Muscle layer of colon (tissue), 2 donors: ENCODE measurements at regions not wholly inside any gene's neighbourhood (a gene's known extent, or its start where the extent isn't known, plus 50 kb on each side); places are given as distances from the start of the nearest gene placed in this dataset.

Experiments used
- H3K27ac ChIP-seq: one replicate; pipeline ENCODE4 v1.7.0; 2013; ENCODE audit warnings: low read depth, mild to moderate bottlenecking, low read length, moderate library complexity
- H3K27me3 ChIP-seq, 2 donors: one replicate each; pipeline ENCODE4 v1.7.0; 2013; ENCODE audit warnings: low read length in 2 of 2, mild to moderate bottlenecking in 2 of 2; ENCODE audit not compliant: insufficient read depth in 2 of 2, control insufficient read depth in 1 of 2
- H3K36me3 ChIP-seq: one replicate; pipeline ENCODE4 v1.7.0; 2013; ENCODE audit warnings: mild to moderate bottlenecking, low read length; ENCODE audit not compliant: insufficient read depth
- H3K4me1 ChIP-seq: one replicate; pipeline ENCODE4 v1.7.0; 2013; ENCODE audit warnings: mild to moderate bottlenecking, low read length; ENCODE audit not compliant: insufficient read depth
- H3K4me3 ChIP-seq, 2 donors: one replicate each; pipeline ENCODE4 v1.7.0; 2013; ENCODE audit warnings: low read length in 2 of 2, low read depth in 1 of 2, mild to moderate bottlenecking in 1 of 2, moderate library complexity in 1 of 2
- H3K9ac ChIP-seq: one replicate; pipeline ENCODE4 v1.7.0; 2013; ENCODE audit warnings: low read length
- H3K9me3 ChIP-seq: one replicate; pipeline ENCODE4 v1.7.0; 2013; ENCODE audit warnings: mild to moderate bottlenecking, low read length
- donor health status: abdominal sarcoma.
- donor health status: Adenocarcinoma of cecum.

- Histone ChIP-seq H3K27me3 (no peaks in the 10 kb centered on the region), H3K4me1 (peaks cover 21% of the 10 kb centered on the region), H3K4me3 (no peak overlapping the region), H3K9ac (no peak overlapping the region), H3K9me3 (no peaks in the 10 kb centered on the region), H3K36me3 (no peaks in the 10 kb centered on the region), H3K27ac (no peak overlapping the region)
These were observed 169.9 kb downstream of the DIPK2A start for GRCh38 chr3:144141496-144141895.

- no peak overlapping the region for H3K9ac ChIP-seq
- no peak overlapping the region for H3K27ac ChIP-seq
- peak overlapping the region in 1 of 2 donors; percentile 15 for H3K4me3 ChIP-seq
- H3K4me1 ChIP-seq = peaks cover 21% of the 10 kb centered on the region
- no peaks in the 10 kb centered on the region for H3K9me3 ChIP-seq
- H3K36me3 ChIP-seq = no peaks in the 10 kb centered on the region
- H3K27me3 ChIP-seq = no peaks in the 10 kb centered on the region
These were observed 170.7 kb downstream of the DIPK2A start for GRCh38 chr3:144142151-144142840.

GRCh38 chr3:144148356-144148755 lies 176.7 kb downstream of the DIPK2A start:
- no peaks in the 10 kb centered on the region for H3K36me3 ChIP-seq
- H3K9me3 ChIP-seq = no peaks in the 10 kb centered on the region
- H3K4me1 ChIP-seq = peaks cover 19% of the 10 kb centered on the region
- no peak overlapping the region for H3K9ac ChIP-seq
- H3K27ac ChIP-seq = no peak overlapping the region
- H3K27me3 ChIP-seq = no peaks in the 10 kb centered on the region
- H3K4me3 ChIP-seq = no peak overlapping the region

- Histone ChIP-seq H3K4me3 (no peak overlapping the region), H3K36me3 (no peaks in the 10 kb centered on the region), H3K4me1 (peaks cover 19% of the 10 kb centered on the region), H3K9ac (no peak overlapping the region), H3K27me3 (no peaks in the 10 kb centered on the region), H3K27ac (no peak overlapping the region), H3K9me3 (no peaks in the 10 kb centered on the region)
These were observed 180.4 kb downstream of the DIPK2A start for GRCh38 chr3:144151983-144152382.

GRCh38 chr3:144160627-144161026 lies 189.0 kb downstream of the DIPK2A start:
- H3K9ac ChIP-seq = no peak overlapping the region
- H3K36me3 ChIP-seq = no peaks in the 10 kb centered on the region
- no peaks in the 10 kb centered on the region for H3K4me1 ChIP-seq
- H3K9me3 ChIP-seq = no peaks in the 10 kb centered on the region
- no peaks in the 10 kb centered on the region for H3K27me3 ChIP-seq
- H3K4me3 ChIP-seq = no peak overlapping the region
- no peak overlapping the region for H3K27ac ChIP-seq

GRCh38 chr3:144162042-144162441 lies 190.4 kb downstream of the DIPK2A start:
- Histone ChIP-seq H3K9ac (no peak overlapping the region), H3K4me3 (no peak overlapping the region), H3K27ac (no peak overlapping the region), H3K4me1 (no peaks in the 10 kb centered on the region), H3K27me3 (no peaks in the 10 kb centered on the region), H3K36me3 (no peaks in the 10 kb centered on the region), H3K9me3 (no peaks in the 10 kb centered on the region)

GRCh38 chr3:144164352-144164751 lies 192.7 kb downstream of the DIPK2A start:
- Histone ChIP-seq H3K27ac (no peak overlapping the region), H3K9ac (no peak overlapping the region), H3K27me3 (no peaks in the 10 kb centered on the region)

GRCh38 chr3:144165482-144165881 lies 193.9 kb downstream of the DIPK2A start:
- no peaks in the 10 kb centered on the region for H3K36me3 ChIP-seq
- no peaks in the 10 kb centered on the region for H3K9me3 ChIP-seq
- no peak overlapping the region for H3K27ac ChIP-seq

More at GRCh38 chr3:144164352-144164751, 192.7 kb downstream of the DIPK2A start:
- no peaks in the 10 kb centered on the region for H3K4me1 ChIP-seq
- H3K4me3 ChIP-seq = no peak overlapping the region
- H3K36me3 ChIP-seq = no peaks in the 10 kb centered on the region
- H3K9me3 ChIP-seq = no peaks in the 10 kb centered on the region

GRCh38 chr3:144167634-144168033 lies 196.0 kb downstream of the DIPK2A start:
- Histone ChIP-seq H3K36me3 (no peaks in the 10 kb centered on the region), H3K27me3 (no peaks in the 10 kb centered on the region), H3K27ac (no peak overlapping the region), H3K9me3 (no peaks in the 10 kb centered on the region), H3K4me1 (no peaks in the 10 kb centered on the region), H3K9ac (no peak overlapping the region), H3K4me3 (no peak overlapping the region)

More at GRCh38 chr3:144165482-144165881, 193.9 kb downstream of the DIPK2A start:
- no peak overlapping the region for H3K4me3 ChIP-seq
- no peaks in the 10 kb centered on the region for H3K27me3 ChIP-seq
- no peak overlapping the region for H3K9ac ChIP-seq
- H3K4me1 ChIP-seq = no peaks in the 10 kb centered on the region

- no peaks in the 10 kb centered on the region for H3K9me3 ChIP-seq
- H3K36me3 ChIP-seq = no peaks in the 10 kb centered on the region
- H3K4me1 ChIP-seq = no peaks in the 10 kb centered on the region
- no peaks in the 10 kb centered on the region for H3K27me3 ChIP-seq
- no peak overlapping the region for H3K27ac ChIP-seq
- H3K4me3 ChIP-seq = no peak overlapping the region
- H3K9ac ChIP-seq = no peak overlapping the region
These were observed 201.9 kb downstream of the DIPK2A start for GRCh38 chr3:144173491-144173890.

GRCh38 chr3:144175644-144176425 lies 204.2 kb downstream of the DIPK2A start:
- Histone ChIP-seq H3K4me3 (no peak overlapping the region), H3K27me3 (no peaks in the 10 kb centered on the region), H3K9me3 (no peaks in the 10 kb centered on the region), H3K4me1 (no peaks in the 10 kb centered on the region), H3K36me3 (no peaks in the 10 kb centered on the region), H3K27ac (no peak overlapping the region), H3K9ac (no peak overlapping the region)
